Fibroblast of villous mesenchyme (primary cell): ENCODE measurements at regions not wholly inside any gene's neighbourhood (a gene's known extent, or its start where the extent isn't known, plus 50 kb on each side); places are given as distances from the start of the nearest gene placed in this dataset.

Source experiments
- DNase-seq: peaks from one replicate; pipeline ENCODE4 v3.0.0-alpha.2; 2010; ENCODE audit warnings: low read depth
- H3K4me3 ChIP-seq: 2 replicates; pipeline ENCODE4 v1.5.1; 2011; ENCODE audit warnings: low read depth, mild to moderate bottlenecking, low read length
- TF ChIP-seq, protein P1 (sequence below): IDR thresholded peaks from 2 replicates; pipeline ENCODE4 v1.5.1; 2012; ENCODE audit warnings: low read depth, mild to moderate bottlenecking, low read length; ENCODE audit not compliant: insufficient read depth

DNA sequence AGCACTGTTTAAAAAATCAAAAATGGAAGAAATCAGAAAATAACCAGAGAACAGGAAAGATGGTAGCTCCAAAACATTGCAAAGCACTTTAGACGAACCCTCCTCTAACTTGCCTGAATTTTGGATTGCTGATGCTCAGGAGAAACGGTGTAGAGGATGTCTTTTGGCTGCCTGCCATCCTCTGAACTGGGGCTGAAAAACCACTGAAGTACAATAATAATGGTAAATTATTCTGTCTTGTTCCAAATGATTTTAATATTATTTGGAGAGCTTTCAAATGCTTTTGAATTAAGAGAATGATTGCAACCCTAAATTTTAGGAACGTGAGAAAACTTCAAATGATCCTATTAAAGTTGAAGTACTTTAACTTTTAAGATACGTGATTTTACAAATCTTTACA lies 167.3 kb upstream of the SLC13A1 start:
- no peak overlapping the region for H3K4me3 ChIP-seq
- TF ChIP-seq, protein P1, sequence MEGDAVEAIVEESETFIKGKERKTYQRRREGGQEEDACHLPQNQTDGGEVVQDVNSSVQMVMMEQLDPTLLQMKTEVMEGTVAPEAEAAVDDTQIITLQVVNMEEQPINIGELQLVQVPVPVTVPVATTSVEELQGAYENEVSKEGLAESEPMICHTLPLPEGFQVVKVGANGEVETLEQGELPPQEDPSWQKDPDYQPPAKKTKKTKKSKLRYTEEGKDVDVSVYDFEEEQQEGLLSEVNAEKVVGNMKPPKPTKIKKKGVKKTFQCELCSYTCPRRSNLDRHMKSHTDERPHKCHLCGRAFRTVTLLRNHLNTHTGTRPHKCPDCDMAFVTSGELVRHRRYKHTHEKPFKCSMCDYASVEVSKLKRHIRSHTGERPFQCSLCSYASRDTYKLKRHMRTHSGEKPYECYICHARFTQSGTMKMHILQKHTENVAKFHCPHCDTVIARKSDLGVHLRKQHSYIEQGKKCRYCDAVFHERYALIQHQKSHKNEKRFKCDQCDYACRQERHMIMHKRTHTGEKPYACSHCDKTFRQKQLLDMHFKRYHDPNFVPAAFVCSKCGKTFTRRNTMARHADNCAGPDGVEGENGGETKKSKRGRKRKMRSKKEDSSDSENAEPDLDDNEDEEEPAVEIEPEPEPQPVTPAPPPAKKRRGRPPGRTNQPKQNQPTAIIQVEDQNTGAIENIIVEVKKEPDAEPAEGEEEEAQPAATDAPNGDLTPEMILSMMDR = no peak
- no peak for DNase-seq

DNA sequence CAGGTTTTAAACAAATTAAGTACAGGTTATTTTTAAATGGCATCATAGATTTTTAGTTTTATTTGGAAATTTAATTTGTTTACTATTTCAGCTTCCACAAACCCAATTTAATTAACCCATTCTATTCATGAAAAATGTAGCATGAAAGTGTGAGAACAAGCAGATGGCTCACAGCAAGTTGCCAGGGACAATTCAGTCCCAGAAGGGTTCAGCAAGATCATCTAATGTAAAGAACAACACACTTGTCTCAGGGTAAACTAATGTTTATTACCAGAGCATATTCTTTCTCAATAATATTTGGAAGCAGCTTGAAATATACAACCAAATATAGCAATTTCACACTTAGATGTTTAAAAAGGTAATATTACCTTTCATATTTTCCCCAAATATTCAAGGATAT lies 166.9 kb upstream of the SLC13A1 start:
- no peak overlapping the region for H3K4me3 ChIP-seq
- DNase-seq = no peak
- TF ChIP-seq, protein P1 = no peak

DNA sequence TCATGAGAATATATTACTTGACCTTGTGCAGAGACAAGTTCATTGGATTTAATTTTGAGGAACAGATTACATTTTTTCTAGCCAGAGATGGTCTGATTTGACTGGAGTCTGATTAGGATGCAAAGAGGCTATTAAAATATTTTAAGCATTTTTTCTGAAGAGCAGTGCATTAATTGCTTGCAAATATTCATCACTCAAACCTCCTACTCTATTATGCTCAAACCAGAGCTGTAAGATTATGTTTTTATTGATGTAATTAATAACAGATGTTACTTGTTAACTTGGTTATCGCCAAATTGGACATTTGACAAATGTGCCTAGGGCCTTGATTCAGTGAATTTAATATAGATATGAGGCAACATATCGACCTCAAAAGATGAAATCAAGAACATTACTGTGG lies 160.9 kb upstream of the SLC13A1 start:
- DNase-seq = no peak
- TF ChIP-seq, protein P1 = no peak
- no peak overlapping the region for H3K4me3 ChIP-seq

DNA sequence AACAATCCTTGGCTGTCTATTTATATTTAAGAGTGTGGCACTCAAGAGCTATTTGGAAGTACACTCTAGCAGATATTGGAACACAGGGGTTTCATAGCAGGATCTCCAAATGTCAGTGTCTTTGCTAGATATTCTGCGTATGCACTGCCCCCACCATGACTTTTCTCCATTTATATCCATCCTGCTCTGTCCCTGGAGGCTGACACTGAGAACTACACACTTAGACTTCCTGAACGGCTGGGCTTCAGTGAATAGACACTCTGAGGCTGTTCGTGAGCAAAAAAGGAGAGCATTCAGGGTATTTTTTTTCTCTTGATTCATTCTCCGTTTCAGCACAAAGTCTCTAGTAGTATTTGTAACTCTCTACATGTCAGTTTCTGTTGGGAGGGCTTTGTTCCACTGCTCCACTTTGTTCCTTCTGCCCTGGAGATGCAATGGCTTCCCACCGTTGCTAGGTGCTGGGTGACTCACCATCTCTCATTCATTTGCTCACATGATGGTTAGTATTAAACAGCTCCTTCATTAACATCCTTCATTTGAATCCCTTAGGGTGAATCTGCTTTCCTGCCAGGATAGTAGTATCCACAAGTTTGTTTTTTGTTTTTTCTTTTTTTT lies 155.9 kb upstream of the SLC13A1 start:
- DNase-seq = no peak
- H3K4me3 ChIP-seq = no peak overlapping the region
- TF ChIP-seq, protein P1 = no peak

DNA sequence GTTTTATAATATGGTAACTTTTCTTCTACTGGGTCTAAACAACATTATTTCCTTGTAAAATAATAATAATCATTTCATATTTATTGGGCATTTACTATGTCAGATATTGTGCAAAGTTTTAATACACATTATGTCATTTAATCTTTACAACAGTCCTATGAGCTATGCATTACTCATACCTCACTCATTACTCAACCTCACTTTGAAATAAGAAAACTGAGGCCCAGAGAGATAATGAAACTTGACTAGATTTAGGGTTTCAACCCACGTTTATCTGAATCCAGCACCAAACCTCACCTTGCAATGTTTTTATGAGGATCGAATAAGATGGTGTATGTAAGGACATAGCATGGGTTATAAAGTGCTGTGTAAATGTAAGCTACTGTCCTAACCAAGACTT lies 153.2 kb upstream of the SLC13A1 start:
- H3K4me3 ChIP-seq = no peak overlapping the region
- TF ChIP-seq, protein P1 = no peak
- DNase-seq = peak; percentile 12

DNA sequence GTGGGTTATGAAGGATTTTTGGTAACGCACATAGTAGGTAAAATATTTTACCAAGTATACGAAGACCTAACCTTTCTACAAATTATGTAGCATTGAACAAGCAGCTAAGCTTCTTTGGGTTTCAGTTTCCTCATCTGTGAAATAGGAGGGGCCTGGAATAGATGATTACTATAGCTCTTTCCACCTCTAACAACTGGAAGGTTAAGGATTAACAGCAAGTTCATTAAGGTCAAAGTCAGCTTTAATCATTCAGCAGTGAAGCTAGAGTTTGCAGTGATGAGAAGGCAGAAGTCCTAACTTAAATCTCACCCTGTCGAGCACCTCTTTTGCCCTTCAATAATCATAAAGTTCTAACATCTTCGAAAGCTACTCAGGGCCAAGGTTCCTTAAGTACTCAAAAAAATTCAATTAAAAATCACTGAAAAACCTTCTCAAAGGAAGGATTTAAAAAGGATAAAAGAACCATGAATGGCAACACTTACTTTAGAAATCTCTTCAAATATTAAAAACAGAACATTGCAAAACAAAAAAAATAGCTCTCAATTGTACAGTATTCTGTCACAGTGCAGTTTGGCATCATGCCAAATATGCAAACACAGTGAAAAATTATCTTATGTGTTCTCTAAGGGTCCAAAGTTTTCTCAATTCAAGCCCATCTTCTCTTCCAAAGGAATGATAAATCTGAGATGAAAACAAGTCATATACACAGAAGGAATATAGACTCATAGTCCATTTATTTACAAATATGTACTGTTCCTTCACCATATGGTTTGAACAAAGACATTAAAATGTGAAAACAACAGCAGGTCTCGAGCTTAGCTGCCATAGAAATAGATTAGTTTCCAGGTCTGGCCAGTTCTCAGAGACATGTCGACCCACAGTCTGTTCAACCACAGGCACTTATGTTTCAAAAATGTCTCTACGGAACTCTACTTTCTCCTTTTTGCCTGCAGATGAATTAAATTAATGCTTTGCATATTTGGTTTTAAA lies 152.0 kb upstream of the SLC13A1 start:
- TF ChIP-seq, protein P1 = no peak
- DNase-seq = no peak
- H3K4me3 ChIP-seq = no peak overlapping the region
